ENCODE measurements at regions not wholly inside any gene's neighbourhood (a gene's known extent, or its start where the extent isn't known, plus 50 kb on each side); places are given as distances from the start of the nearest gene placed in this dataset.

GRCh38 chr22:23370251-23370650 is 189.9 kb downstream of the BCR start:
- no peak for TF ChIP-seq CTCF (IDR thresholded peaks at IDR 0.05; ENCODE audit: control extremely low read depth in 1 of 3, insufficient read depth in 1 of 3, low read depth in 1 of 3, low read length in 3 of 3)
- TF ChIP-seq EZH2 (IDR thresholded peaks at IDR 0.05; ENCODE audit: low read depth, low read length, severe bottlenecking), result no peak
- TF ChIP-seq RFX5 (IDR thresholded peaks at IDR 0.05; ENCODE audit: borderline replicate concordance, low read depth, low read length), result no peak
- TF ChIP-seq CREB1 (IDR thresholded peaks at IDR 0.05), result no peak
- TF ChIP-seq, protein P1, sequence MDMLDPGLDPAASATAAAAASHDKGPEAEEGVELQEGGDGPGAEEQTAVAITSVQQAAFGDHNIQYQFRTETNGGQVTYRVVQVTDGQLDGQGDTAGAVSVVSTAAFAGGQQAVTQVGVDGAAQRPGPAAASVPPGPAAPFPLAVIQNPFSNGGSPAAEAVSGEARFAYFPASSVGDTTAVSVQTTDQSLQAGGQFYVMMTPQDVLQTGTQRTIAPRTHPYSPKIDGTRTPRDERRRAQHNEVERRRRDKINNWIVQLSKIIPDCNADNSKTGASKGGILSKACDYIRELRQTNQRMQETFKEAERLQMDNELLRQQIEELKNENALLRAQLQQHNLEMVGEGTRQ (IDR thresholded peaks at IDR 0.05; ENCODE audit: low read length), result no peak
- TF ChIP-seq CHD2 (IDR thresholded peaks at IDR 0.05; ENCODE audit: low read length), result no peak
- TF ChIP-seq SP1 (IDR thresholded peaks at IDR 0.05; ENCODE audit: low read depth, low read length), result no peak
- TF ChIP-seq SIN3A (conservative IDR thresholded peaks at IDR 0.05 in 1 of 2, IDR thresholded peaks at IDR 0.05 in 1 of 2; ENCODE audit: low read depth in 1 of 2, low read length in 2 of 2), result no peak
- no peak for TF ChIP-seq SUZ12 (IDR thresholded peaks at IDR 0.05; ENCODE audit: low read length)
- TF ChIP-seq SP2 (IDR thresholded peaks at IDR 0.05; ENCODE audit: low read length), result no peak

Measured in H1 (cell line).